Naive thymus-derived CD4-positive, alpha-beta T cell (primary cell): ENCODE measurements at regions not wholly inside any gene's neighbourhood (a gene's known extent, or its start where the extent isn't known, plus 50 kb on each side); places are given as distances from the start of the nearest gene placed in this dataset.
"Not testable (repeated sequence)": the region's sequence is repeated elsewhere in the genome, so short reads cannot be mapped to it uniquely, and the experiment has no call there.

ENCODE experiments used
- ATAC-seq: fragments of 150-1000 bp; cut with Tn5 transposase; 2 replicates; pipeline ENCODE4 v1.10.0; 2021; ENCODE audit warnings: mild to moderate bottlenecking, moderate library complexity
- CTCF ChIA-PET: fragments of 350-600 bp; sonication (Branson Sonifier 250); formaldehyde crosslinking; loops from one replicate; lab custom pipeline; 2021; ENCODE audit warnings: antibody characterized with exemption; lab: Charles Lee
- POLR2A ChIA-PET: fragments of 350-600 bp; sonication (Branson Sonifier 250); formaldehyde crosslinking; loops from one replicate; lab custom pipeline; 2021; ENCODE audit warnings: antibody characterized with exemption, inconsistent platforms; lab: Charles Lee
- DNase-seq, 9 donors: peaks; one replicate each; pipeline versions ENCODE4 v3.0.0 to v3.0.0-alpha.2; 2020 to 2022; ENCODE audit warnings: mixed read lengths in 1 of 9
- H3K27ac ChIP-seq: one replicate; pipeline ENCODE4 v1.7.0; 2013; ENCODE audit warnings: mild to moderate bottlenecking, low read depth, low read length, moderate library complexity
- H3K27me3 ChIP-seq, 2 donors: one replicate each; pipeline ENCODE4 v1.7.0; 2013; ENCODE audit warnings: low read length in 2 of 2, mild to moderate bottlenecking in 2 of 2, moderate library complexity in 2 of 2; ENCODE audit not compliant: control insufficient read depth in 2 of 2, insufficient read depth in 2 of 2
- H3K36me3 ChIP-seq, 3 experiments: 1 replicate in 2 of 3; 2 replicates in 1 of 3; pipeline ENCODE4 v1.7.0; 2013; ENCODE audit warnings: low read length in 3 of 3, mild to moderate bottlenecking in 3 of 3, moderate library complexity in 1 of 3; ENCODE audit not compliant: insufficient read depth in 3 of 3, control insufficient read depth in 2 of 3
- H3K4me1 ChIP-seq, 2 donors: one replicate each; pipeline ENCODE4 v1.7.0; 2013; ENCODE audit warnings: low read length in 2 of 2, mild to moderate bottlenecking in 2 of 2, moderate library complexity in 1 of 2; ENCODE audit not compliant: control insufficient read depth in 2 of 2, insufficient read depth in 2 of 2
- H3K4me3 ChIP-seq: 2 replicates; pipeline ENCODE4 v1.7.0; 2013; ENCODE audit warnings: mild to moderate bottlenecking, low read length
- H3K9me3 ChIP-seq, 3 experiments: 1 replicate in 2 of 3; 2 replicates in 1 of 3; pipeline ENCODE4 v1.7.0; 2013; ENCODE audit warnings: low read length in 3 of 3; ENCODE audit not compliant: control insufficient read depth in 2 of 3
- H3K27ac Mint-ChIP-seq, 9 donors: one replicate each; pipeline ENCODE4 v1.8.0; 2020 to 2022; ENCODE audit warnings: mixed read lengths in 9 of 9, mild to moderate bottlenecking in 8 of 9, moderate library complexity in 5 of 9, inconsistent platforms in 2 of 9
- H3K27me3 Mint-ChIP-seq, 5 donors: one replicate each; pipeline ENCODE4 v1.8.0; 2021 to 2022; ENCODE audit warnings: mixed read lengths in 5 of 5, mild to moderate bottlenecking in 1 of 5
- H3K36me3 Mint-ChIP-seq, 5 donors: one replicate each; pipeline ENCODE4 v1.8.0; 2020 to 2022; ENCODE audit warnings: mixed read lengths in 5 of 5, mild to moderate bottlenecking in 3 of 5, inconsistent platforms in 1 of 5
- H3K4me1 Mint-ChIP-seq, 7 donors: one replicate each; pipeline ENCODE4 v1.8.0; 2020 to 2022; ENCODE audit warnings: mixed read lengths in 7 of 7, mild to moderate bottlenecking in 3 of 7, inconsistent platforms in 1 of 7
- H3K4me3 Mint-ChIP-seq, 10 donors: one replicate each; pipeline ENCODE4 v1.8.0; 2020 to 2022; ENCODE audit warnings: mild to moderate bottlenecking in 10 of 10, mixed read lengths in 10 of 10, moderate library complexity in 6 of 10, inconsistent platforms in 2 of 10
- H3K9me3 Mint-ChIP-seq, 11 donors: one replicate each; pipeline ENCODE4 v1.8.0; 2020 to 2022; ENCODE audit warnings: mixed read lengths in 11 of 11, mild to moderate bottlenecking in 4 of 11, inconsistent platforms in 1 of 11, moderate library complexity in 1 of 11
- intact Hi-C, 2 donors: fragments of 100-400 bp; cut with micrococcal nuclease; formaldehyde crosslinking; loops; one replicate each; pipeline ENCODE4 v1.15.1; 2023

GRCh38 chr6:67802771-67803170 lies 832.3 kb upstream of the ADGRB3 start:
- peak in 1 of 9 donors; percentile 6 for DNase-seq
- intact Hi-C loops, result loop anchor here in 1 of 2 donors (5.0 kb wide), 1 partner anchor 370 kb away; no protein-coding TSS in a partner anchor

GRCh38 chr6:67792996-67793395 lies 842.1 kb upstream of the ADGRB3 start:
- H3K27ac ChIP-seq, result no peak overlapping the region

More at GRCh38 chr6:67802771-67803170, 832.3 kb upstream of the ADGRB3 start:
- Mint-ChIP-seq H3K4me3 (no peak overlapping the region), H3K4me1 (no peaks in the 10 kb centered on the region), H3K27me3 (no peaks in the 10 kb centered on the region), H3K27ac (no peak overlapping the region), H3K9me3 (peaks cover 2 to 48% (median 20%) of the 10 kb centered on the region in 11 donors), H3K36me3 (no peaks in the 10 kb centered on the region)
- H3K36me3 ChIP-seq, result no peaks in the 10 kb centered on the region
- ATAC-seq, result no peak
- H3K9me3 ChIP-seq, result peaks cover 0 to 5% (median 0%) of the 10 kb centered on the region in 3 experiments
- no peak overlapping the region for H3K27ac ChIP-seq
- POLR2A ChIA-PET, result no interaction called here
- no peaks in the 10 kb centered on the region for H3K4me1 ChIP-seq
- CTCF ChIA-PET, result no interaction called here
- H3K4me3 ChIP-seq, result no peak overlapping the region
- H3K27me3 ChIP-seq, result no peaks in the 10 kb centered on the region

GRCh38 chr6:67790569-67790968 lies 844.5 kb upstream of the ADGRB3 start:
- H3K4me3 ChIP-seq, result no peak overlapping the region
- intact Hi-C loops, result no loop called here
- ChIA-PET POLR2A (no interaction called here), CTCF (no interaction called here)
- no peaks in the 10 kb centered on the region for H3K27me3 Mint-ChIP-seq
- ATAC-seq, result no peak
- H3K36me3 Mint-ChIP-seq, result no peaks in the 10 kb centered on the region
- peaks cover 0 to 9% (median 0%) of the 10 kb centered on the region in 11 donors for H3K9me3 Mint-ChIP-seq
- no peak overlapping the region for H3K27ac ChIP-seq
- no peaks in the 10 kb centered on the region for H3K9me3 ChIP-seq
- H3K27ac Mint-ChIP-seq, result no peak overlapping the region
- H3K36me3 ChIP-seq, result no peaks in the 10 kb centered on the region
- H3K4me1 ChIP-seq, result no peaks in the 10 kb centered on the region
- DNase-seq, result no peak
- no peak overlapping the region for H3K4me3 Mint-ChIP-seq
- H3K27me3 ChIP-seq, result no peaks in the 10 kb centered on the region
- no peaks in the 10 kb centered on the region for H3K4me1 Mint-ChIP-seq

More at GRCh38 chr6:67792996-67793395, 842.1 kb upstream of the ADGRB3 start:
- Histone ChIP-seq H3K27me3 (no peaks in the 10 kb centered on the region), H3K4me1 (no peaks in the 10 kb centered on the region), H3K4me3 (no peak overlapping the region), H3K9me3 (no peaks in the 10 kb centered on the region), H3K36me3 (no peaks in the 10 kb centered on the region)
- POLR2A ChIA-PET, result no interaction called here
- DNase-seq (no peak), ATAC-seq (no peak)
- no peaks in the 10 kb centered on the region for H3K4me1 Mint-ChIP-seq
- CTCF ChIA-PET, result no interaction called here
- no peak overlapping the region for H3K27ac Mint-ChIP-seq
- intact Hi-C loops, result no loop called here
- no peaks in the 10 kb centered on the region for H3K36me3 Mint-ChIP-seq
- H3K9me3 Mint-ChIP-seq, result peaks cover 0 to 10% (median 2%) of the 10 kb centered on the region in 11 donors
- no peak overlapping the region for H3K4me3 Mint-ChIP-seq
- H3K27me3 Mint-ChIP-seq, result no peaks in the 10 kb centered on the region

GRCh38 chr6:67787119-67787518 lies 848.0 kb upstream of the ADGRB3 start:
- POLR2A ChIA-PET, H3K27ac Mint-ChIP-seq, H3K9me3 ChIP-seq, H3K4me3 ChIP-seq, ATAC-seq, CTCF ChIA-PET, DNase-seq, H3K36me3 Mint-ChIP-seq, H3K9me3 Mint-ChIP-seq, H3K4me3 Mint-ChIP-seq, H3K27me3 ChIP-seq, H3K4me1 Mint-ChIP-seq, H3K4me1 ChIP-seq, H3K27me3 Mint-ChIP-seq, H3K36me3 ChIP-seq, intact Hi-C loops, H3K27ac ChIP-seq: not testable (repeated sequence)

- no peaks in the 10 kb centered on the region for H3K4me1 Mint-ChIP-seq
- Histone ChIP-seq H3K9me3 (no peaks in the 10 kb centered on the region), H3K27ac (no peak overlapping the region), H3K36me3 (no peaks in the 10 kb centered on the region), H3K4me3 (no peak overlapping the region), H3K27me3 (no peaks in the 10 kb centered on the region), H3K4me1 (no peaks in the 10 kb centered on the region)
- H3K27me3 Mint-ChIP-seq, result no peaks in the 10 kb centered on the region
- peaks cover 0 to 9% (median 1%) of the 10 kb centered on the region in 11 donors for H3K9me3 Mint-ChIP-seq
- no peak overlapping the region for H3K4me3 Mint-ChIP-seq
- POLR2A ChIA-PET, result no interaction called here
- DNase-seq, result no peak
- ATAC-seq, result no peak
- intact Hi-C loops, result no loop called here
- CTCF ChIA-PET, result no interaction called here
- no peaks in the 10 kb centered on the region for H3K36me3 Mint-ChIP-seq
- no peak overlapping the region for H3K27ac Mint-ChIP-seq
Measured at GRCh38 chr6:67779876-67780275, 855.2 kb upstream of the ADGRB3 start.

GRCh38 chr6:67775333-67775732 lies 859.7 kb upstream of the ADGRB3 start:
- POLR2A ChIA-PET, result no interaction called here
- ATAC-seq (no peak), DNase-seq (no peak)

GRCh38 chr6:67768972-67769371 lies 866.1 kb upstream of the ADGRB3 start:
- Mint-ChIP-seq H3K27ac (no peak overlapping the region), H3K9me3 (peaks cover 0 to 21% (median 9%) of the 10 kb centered on the region in 11 donors), H3K4me1 (no peaks in the 10 kb centered on the region), H3K36me3 (no peaks in the 10 kb centered on the region), H3K27me3 (no peaks in the 10 kb centered on the region), H3K4me3 (no peak overlapping the region)
- Histone ChIP-seq H3K4me1 (no peaks in the 10 kb centered on the region), H3K4me3 (no peak overlapping the region), H3K9me3 (no peaks in the 10 kb centered on the region), H3K36me3 (no peaks in the 10 kb centered on the region), H3K27ac (no peak overlapping the region), H3K27me3 (no peaks in the 10 kb centered on the region)
- ATAC-seq (no peak), DNase-seq (no peak)
- CTCF ChIA-PET, result no interaction called here
- POLR2A ChIA-PET, result no interaction called here
- intact Hi-C loops, result no loop called here

More at GRCh38 chr6:67775333-67775732, 859.7 kb upstream of the ADGRB3 start:
- no peak overlapping the region for H3K27ac ChIP-seq
- Mint-ChIP-seq H3K9me3 (peaks cover 0 to 8% (median 4%) of the 10 kb centered on the region in 11 donors), H3K27me3 (no peaks in the 10 kb centered on the region), H3K36me3 (no peaks in the 10 kb centered on the region), H3K4me3 (no peak overlapping the region), H3K4me1 (no peaks in the 10 kb centered on the region), H3K27ac (no peak overlapping the region)
- H3K4me3 ChIP-seq, result no peak overlapping the region
- H3K9me3 ChIP-seq, result no peaks in the 10 kb centered on the region
- H3K4me1 ChIP-seq, result no peaks in the 10 kb centered on the region
- CTCF ChIA-PET, result no interaction called here
- no peaks in the 10 kb centered on the region for H3K27me3 ChIP-seq
- no peaks in the 10 kb centered on the region for H3K36me3 ChIP-seq
- intact Hi-C loops, result no loop called here
